Epithelial cell of prostate (primary cell): ENCODE measurements at regions not wholly inside any gene's neighbourhood (a gene's known extent, or its start where the extent isn't known, plus 50 kb on each side); places are given as distances from the start of the nearest gene placed in this dataset.

Source experiments
- DNase-seq: peaks from one replicate; pipeline ENCODE4 v3.0.0-alpha.2; 2011; ENCODE audit warnings: low read depth, low spot score
- H3K27ac ChIP-seq: fragments of 450-650 bp; 2 replicates; pipeline ENCODE4 v1.5.1; 2017; ENCODE audit warnings: mild to moderate bottlenecking

- DNase-seq, result peak; percentile 24
- H3K27ac ChIP-seq, result peak overlapping the region; percentile 76
Measured at GRCh38 chr4:152101556-152102435, 341.0 kb upstream of the GATB start.

- H3K27ac ChIP-seq, result peak overlapping the region; percentile 76
- DNase-seq, result no peak
Measured at GRCh38 chr4:152100379-152101201, 339.8 kb upstream of the GATB start.

- peak overlapping the region; percentile 76 for H3K27ac ChIP-seq
Measured at GRCh38 chr4:152099981-152100378, 339.2 kb upstream of the GATB start.

GRCh38 chr4:152099555-152099954 lies 338.7 kb upstream of the GATB start:
- DNase-seq, result no peak

More at GRCh38 chr4:152099981-152100378, 339.2 kb upstream of the GATB start:
- no peak for DNase-seq

GRCh38 chr4:152099061-152099425 lies 338.2 kb upstream of the GATB start:
- no peak for DNase-seq
- no peak overlapping the region for H3K27ac ChIP-seq

More at GRCh38 chr4:152099555-152099954, 338.7 kb upstream of the GATB start:
- no peak overlapping the region for H3K27ac ChIP-seq

- no peak overlapping the region for H3K27ac ChIP-seq
- no peak for DNase-seq
Measured at GRCh38 chr4:152098365-152099060, 337.7 kb upstream of the GATB start.

- H3K27ac ChIP-seq, result no peak overlapping the region
Measured at GRCh38 chr4:152097371-152097770, 336.6 kb upstream of the GATB start.

GRCh38 chr4:152095701-152096070 lies 334.9 kb upstream of the GATB start:
- H3K27ac ChIP-seq, result peak overlapping the region; percentile 12
- DNase-seq, result no peak

More at GRCh38 chr4:152097371-152097770, 336.6 kb upstream of the GATB start:
- DNase-seq, result no peak

- peak overlapping the region; percentile 12 for H3K27ac ChIP-seq
- no peak for DNase-seq
Measured at GRCh38 chr4:152094970-152095700, 334.3 kb upstream of the GATB start.

- DNase-seq, result no peak
- H3K27ac ChIP-seq, result no peak overlapping the region
Measured at GRCh38 chr4:152091405-152091804, 330.6 kb upstream of the GATB start.

- no peak overlapping the region for H3K27ac ChIP-seq
- DNase-seq, result no peak
Measured at GRCh38 chr4:152090543-152090942, 329.7 kb upstream of the GATB start.

GRCh38 chr4:152089584-152089983 lies 328.8 kb upstream of the GATB start:
- H3K27ac ChIP-seq, result no peak overlapping the region
- DNase-seq, result no peak

GRCh38 chr4:152087335-152087734 lies 326.5 kb upstream of the GATB start:
- no peak for DNase-seq
- H3K27ac ChIP-seq, result no peak overlapping the region

- H3K27ac ChIP-seq, result no peak overlapping the region
- DNase-seq, result no peak
Measured at GRCh38 chr4:152085657-152086056, 324.9 kb upstream of the GATB start.

GRCh38 chr4:152083338-152083737 lies 322.5 kb upstream of the GATB start:
- H3K27ac ChIP-seq, result no peak overlapping the region
- no peak for DNase-seq

- no peak for DNase-seq
- H3K27ac ChIP-seq, result no peak overlapping the region
Measured at GRCh38 chr4:152081024-152081423, 320.2 kb upstream of the GATB start.

GRCh38 chr4:152079543-152080293 lies 318.9 kb upstream of the GATB start:
- DNase-seq, result no peak
- H3K27ac ChIP-seq, result no peak overlapping the region

GRCh38 chr4:152079079-152079478 lies 318.3 kb upstream of the GATB start:
- H3K27ac ChIP-seq, result no peak overlapping the region
- DNase-seq, result no peak

GRCh38 chr4:152077582-152077981 lies 316.8 kb upstream of the GATB start:
- H3K27ac ChIP-seq, result no peak overlapping the region
- DNase-seq, result no peak
